GM21367 (cell line): ENCODE measurements at regions not wholly inside any gene's neighbourhood (a gene's known extent, or its start where the extent isn't known, plus 50 kb on each side); places are given as distances from the start of the nearest gene placed in this dataset.
"Not testable (repeated sequence)": the region's sequence is repeated elsewhere in the genome, so short reads cannot be mapped to it uniquely, and the experiment has no call there.

Source experiments
- ATAC-seq: cut with Tn5 transposase; IDR thresholded peaks from one replicate; pipeline ENCODE4 v1.9.1; 2021; ENCODE audit not compliant: unreplicated experiment

DNA sequence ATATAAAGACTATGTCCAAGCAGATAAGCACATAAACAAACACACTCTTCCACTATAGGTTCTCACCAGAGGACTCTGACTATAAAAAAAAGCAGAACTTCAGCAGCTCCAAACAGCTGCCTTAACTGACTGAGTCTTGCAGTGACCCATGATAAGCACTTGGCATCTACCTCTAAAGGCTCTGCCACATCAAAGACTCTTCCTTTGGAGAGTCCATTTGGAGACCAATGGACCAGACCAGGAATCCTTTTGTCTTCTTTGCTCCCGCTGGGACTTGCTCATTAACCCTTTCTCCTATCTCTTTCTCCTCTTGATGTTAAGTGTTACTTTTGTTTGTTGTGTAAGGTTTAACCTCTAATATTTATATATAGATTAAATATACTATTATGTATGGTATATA is 424.1 kb downstream of the RSL24D1 start:
- ATAC-seq, result no peak

DNA sequence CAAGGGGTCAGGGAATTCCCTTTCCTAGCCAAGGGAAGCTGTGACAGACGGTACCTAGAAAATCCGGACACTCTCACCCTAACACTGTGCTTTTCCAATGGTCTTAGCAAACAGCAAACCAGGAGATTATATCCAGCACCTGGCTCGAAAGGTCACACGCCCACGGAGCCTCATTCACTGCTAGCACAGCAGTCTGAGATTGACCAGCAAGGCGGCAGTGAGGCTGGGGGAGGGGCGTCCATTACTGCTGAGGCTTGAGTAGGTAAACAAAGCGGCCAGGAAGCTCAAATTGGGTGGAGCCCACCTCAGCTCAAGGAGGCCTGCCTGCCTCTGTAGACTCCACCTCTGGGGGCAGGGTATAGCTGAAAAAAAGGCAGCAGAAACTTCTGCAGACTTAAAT is 447.3 kb downstream of the RSL24D1 start:
- not testable (repeated sequence) for ATAC-seq

DNA sequence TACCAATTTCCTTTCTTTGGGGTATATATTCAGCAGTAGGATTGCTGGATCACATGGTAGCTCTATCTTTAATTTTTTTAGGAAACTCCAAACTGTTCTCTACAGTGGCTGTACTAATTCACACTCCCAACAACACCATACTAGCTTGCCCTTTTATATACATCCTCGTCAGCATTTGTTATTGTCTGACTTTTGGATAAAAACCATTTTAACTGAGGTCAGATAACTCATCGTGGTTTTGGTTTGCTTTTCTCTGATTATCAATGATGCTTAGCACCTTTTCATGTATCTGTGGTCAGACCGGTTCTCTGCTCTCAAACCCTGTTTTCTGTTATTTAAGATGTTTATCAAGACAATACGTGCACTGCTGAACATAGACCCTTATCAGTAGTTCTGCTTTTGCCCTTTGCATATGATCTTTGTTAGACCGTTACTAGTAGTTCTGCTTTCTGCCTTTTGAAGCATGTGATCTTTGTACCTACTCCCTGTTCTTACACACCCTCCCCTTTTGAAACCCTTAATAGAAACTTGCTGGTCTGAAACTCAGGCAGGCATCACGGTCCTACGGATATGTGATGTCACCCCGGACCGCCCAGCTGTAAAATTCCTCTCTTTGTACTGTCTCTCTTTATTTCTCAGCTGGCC is 474.3 kb downstream of the RSL24D1 start:
- ATAC-seq, result no peak

DNA sequence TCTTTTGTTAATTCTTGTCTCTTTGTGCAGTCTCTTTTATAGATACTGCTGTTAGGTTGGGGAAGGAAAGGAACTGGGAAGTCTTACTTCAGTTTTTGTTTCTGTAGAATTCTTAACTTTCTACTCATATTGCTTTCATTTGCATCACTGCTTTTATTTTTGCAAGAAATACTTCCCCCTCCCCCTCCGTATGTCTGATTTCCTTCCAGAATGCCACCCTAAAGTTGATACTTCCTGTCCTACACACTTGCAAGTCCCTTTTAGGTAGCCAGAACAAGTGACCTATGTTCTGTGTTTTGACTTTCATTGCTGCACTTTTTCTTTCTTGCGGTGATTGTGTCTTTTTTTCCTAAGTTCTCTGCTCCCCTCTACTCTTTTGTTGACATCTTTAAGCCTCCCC is 477.4 kb downstream of the RSL24D1 start:
- no peak for ATAC-seq

DNA sequence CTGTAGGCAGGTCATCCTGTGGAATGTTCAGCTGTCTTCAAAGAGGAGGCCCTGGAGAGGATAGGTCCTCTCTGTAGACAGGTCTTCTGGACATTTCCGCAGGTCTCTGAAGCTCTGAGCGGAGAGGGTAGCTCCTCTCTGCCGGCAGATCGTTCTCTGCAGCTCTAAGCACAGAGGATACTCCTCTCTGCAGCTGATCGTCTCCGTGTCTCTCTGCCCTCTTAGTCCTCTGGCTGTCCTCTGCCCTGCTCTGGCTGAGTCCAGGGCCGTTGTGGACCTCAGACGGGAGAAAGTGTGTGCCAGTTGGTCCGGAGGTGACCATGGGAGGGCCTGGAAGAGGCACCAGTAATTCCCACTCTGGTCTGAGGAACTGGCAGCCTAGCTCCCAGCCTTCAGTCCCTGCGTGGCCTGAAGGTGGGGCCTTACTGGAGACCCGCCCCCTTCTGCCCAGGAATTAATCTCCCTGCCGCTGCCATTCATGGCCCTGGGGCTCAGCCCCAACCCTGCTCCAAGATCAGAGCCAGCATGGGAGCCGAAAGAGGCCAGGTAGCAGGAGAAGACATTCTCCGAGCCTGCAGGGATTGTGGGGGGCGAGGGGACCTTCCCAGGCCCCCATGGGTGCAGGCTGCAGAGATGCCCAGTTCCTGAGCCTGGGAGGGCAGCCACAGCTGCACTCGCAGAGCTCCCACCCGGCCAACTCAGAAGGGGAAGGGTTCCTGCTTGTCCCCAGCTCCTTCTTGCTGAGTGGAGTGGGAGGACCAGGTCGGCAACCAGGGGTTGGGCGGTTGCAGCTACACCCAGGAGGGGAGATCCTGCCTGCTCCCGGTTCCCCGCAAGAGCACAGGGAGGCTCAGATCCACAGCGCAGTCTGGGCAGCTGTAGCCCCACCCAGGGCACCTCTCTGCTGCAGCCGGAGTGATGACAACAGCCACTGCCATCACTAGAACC is 488.7 kb downstream of the RSL24D1 start:
- ATAC-seq, result no peak

GRCh38 chr15:54687628-54688027 is 509.1 kb downstream of the RSL24D1 start:
- no peak for ATAC-seq
